HG03457 (cell line): ENCODE measurements at regions not wholly inside any gene's neighbourhood (a gene's known extent, or its start where the extent isn't known, plus 50 kb on each side); places are given as distances from the start of the nearest gene placed in this dataset.
A peak's percentile ranks its signal among the peaks of the same experiment; 100 is the strongest.

Experiments
- ATAC-seq: cut with Tn5 transposase; IDR thresholded peaks from one replicate; pipeline ENCODE4 v1.9.1; 2021; ENCODE audit warnings: moderate number of reproducible peaks; ENCODE audit not compliant: unreplicated experiment

GRCh38 chr16:79337906-79338305 is 262.6 kb downstream of the MAF start:
- no peak for ATAC-seq

DNA sequence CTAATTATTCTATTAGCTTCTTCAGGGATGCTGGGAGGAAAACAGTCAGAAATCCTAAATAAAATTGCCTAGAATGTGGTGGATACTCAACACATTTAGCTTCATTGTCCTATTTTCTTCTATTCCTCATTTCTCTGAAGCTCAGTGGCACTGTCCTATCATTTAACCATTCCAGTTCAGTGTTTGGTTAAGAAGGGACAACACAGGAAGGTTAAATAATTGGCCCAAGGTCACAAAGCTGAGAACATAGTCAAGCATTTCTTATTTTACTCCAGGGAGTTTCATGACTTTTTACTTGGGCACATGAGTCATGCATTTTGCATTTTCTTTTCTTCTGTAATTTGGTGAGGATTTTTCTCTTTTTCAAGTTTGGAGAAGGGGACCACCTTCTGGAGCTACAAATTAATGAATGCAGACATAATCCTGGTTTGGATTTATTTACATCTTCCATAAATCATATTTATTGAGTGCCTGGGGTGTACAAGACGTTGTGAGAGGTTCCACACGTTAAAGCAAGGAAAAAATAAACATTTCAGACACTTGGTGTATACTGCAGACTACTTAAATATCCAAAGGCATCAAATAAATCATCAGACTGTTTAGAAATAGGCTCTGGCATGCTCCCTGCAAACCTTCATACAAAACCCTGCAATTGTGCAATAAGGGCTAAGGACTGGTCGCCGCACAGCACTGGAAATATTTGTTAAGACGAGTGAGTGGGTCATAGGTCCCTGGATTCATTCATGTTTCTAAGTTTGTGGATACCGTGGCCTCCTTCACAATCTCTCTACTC is 263.9 kb downstream of the MAF start:
- ATAC-seq: no peak

DNA sequence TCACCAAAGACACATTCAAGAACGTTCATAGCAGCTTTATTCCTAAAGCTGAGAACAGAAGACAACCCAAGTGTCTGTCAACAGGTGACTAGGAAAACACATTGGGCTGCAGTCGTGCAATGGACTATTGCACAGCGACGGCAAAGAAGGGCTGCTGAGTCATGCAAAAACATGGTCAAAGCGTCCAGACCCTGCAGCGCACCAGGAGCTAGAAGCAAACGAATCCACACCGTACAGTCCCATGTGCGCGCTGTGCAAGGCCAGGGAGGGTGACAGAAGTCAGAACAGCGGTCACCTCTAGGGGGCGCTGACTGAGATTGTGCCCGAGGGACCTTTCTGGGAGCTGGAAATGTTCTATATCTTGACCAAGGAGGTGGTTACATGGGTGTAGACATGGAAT is 266.4 kb downstream of the MAF start:
- no peak for ATAC-seq

GRCh38 chr16:79331066-79331465 is 269.5 kb downstream of the MAF start:
- no peak for ATAC-seq

GRCh38 chr16:79329967-79330366 is 270.6 kb downstream of the MAF start:
- ATAC-seq: no peak

GRCh38 chr16:79329166-79329521 is 271.4 kb downstream of the MAF start:
- ATAC-seq: no peak

DNA sequence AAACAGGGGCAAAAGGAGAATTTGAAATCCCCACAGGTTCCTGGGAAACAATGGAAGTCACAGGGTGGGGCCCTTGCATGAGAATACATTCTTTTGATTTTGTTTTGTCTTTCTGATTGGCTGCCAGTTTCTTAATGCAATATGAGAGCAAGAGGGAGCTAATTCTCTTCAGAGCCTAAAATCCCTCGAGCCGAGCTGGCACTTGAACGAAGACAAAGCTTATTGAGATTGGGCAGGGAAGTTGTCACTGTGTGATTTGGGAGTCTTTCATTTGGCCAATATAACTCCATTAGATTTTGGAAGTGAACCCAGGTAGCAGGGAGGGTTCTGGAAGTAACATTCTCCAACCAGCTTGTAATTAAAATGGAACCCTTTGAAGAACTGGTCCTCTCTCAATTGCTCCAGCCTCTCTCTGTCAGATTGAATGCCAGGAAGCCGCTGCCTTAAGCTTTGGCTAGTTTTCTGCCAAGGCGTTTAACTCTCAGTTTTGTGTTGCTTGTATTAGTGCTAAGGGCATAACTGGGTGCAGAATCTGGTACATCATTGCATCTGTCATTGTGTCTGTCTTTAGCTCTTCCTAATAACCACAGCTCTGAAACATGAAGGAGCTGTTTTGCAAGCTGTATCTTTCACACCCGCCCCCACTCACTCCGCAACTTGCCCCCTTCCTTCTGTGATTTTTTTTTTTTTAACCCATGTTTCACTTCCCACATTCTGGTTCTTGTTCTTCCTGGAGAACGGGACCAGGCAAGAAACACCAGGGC is 272.0 kb downstream of the MAF start:
- no peak for ATAC-seq

- no peak for ATAC-seq
Measured at GRCh38 chr16:79327836-79328235, 272.7 kb downstream of the MAF start.

- no peak for ATAC-seq
Measured at GRCh38 chr16:79326549-79326948, 274.0 kb downstream of the MAF start.

DNA sequence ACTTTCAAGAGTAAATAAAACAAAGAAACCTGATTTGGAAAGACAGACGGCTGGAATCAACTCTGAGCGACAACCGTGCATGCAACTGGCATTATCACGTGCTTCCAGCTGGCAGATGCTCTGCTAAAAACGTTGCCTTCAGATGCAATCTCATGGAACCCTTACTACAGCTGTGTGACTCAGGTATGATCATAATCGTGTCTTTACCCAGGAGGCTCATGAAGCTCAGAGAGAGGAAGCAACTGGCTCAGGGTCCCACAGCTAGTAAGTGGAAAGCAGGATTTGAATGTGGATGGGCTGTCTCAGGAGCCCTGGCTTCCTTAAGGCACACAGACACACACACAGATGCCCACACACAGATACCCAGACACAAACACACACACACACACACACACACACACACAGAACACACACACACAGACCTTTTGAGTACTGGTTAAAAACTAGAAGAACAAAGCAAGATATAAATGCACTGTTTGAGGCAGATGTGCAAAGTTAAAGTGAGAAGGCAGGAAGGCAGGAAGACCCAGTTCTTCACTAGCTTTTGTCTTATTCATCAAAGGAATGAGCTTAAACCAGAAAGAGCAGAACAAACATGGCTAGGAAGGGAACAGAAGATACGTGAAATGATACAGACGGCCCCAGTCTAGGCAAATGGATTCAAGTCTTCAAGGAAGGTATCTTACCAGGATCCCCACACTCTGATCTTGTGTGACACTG is 275.2 kb downstream of the MAF start:
- ATAC-seq: no peak

DNA sequence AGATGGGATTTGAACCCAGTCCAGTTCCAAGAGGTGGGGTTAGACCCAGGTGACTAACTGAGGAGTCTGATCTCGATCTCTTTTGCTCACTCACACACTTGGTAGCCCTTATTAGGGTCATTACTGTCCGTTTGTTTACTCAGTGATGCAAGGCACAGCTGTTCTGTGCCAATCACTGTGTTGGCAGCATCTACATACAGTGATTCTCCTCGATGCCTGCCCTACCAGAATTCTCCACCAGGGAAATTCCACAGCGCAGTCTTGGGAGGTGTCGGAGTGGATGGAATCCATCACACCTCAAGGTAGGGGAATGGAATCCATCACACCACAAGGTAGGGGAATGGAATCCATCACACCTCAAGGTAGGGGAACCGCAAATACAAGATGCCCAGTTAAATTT is 279.6 kb downstream of the MAF start:
- ATAC-seq: no peak

DNA sequence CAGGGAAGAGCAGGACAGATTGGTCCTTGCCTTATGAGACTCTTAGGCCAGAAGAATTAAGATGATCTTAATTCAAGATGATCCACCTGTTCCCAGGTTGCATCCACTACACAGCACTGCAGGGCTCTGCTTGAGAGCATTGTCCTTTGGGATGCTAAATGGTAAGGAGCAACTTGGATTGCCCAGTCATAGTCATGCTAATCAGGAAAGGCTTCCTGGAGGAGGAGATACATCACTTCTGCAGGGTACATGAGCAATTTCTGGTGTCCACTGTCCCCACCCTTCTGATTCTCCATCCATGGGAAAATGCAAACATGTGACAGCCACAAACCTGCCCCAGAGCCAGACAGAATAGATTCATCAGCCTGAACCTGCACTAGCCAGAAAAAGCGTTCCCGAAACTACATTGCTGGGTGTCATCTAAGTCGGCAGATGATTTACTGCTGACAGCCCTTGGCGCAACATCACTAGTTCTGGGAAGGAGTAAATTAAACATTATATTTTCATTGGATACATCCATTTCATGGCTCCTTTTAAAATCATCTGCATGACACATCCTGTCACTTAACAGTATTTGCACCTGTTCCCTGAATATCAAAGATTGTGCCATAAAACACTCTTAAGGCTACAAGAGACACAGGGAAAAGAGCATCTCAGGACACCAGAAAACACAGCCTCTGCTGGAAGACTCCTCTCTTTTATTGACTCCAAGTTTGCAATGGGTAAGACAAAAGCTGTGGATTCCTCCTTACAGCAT is 282.2 kb downstream of the MAF start:
- no peak for ATAC-seq

DNA sequence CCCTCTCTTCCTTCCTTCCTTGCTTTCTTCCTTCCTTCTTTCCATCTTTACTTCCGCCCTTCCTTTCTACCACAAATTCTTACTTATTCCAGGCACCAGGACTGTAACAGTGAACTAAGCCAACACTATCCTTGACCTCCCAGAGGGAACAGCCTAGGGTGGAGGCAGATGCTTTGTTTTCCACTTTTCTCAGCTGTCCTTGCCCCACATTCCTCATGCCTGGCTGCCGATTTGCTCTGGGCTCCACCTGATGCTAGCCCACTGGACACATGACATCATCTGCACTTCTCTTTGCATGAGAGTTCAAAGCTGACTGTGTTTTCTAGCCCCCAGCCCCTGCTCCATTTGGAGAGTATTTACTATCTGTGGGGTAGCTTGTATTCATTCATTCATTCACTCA is 283.0 kb downstream of the MAF start:
- no peak for ATAC-seq

- no peak for ATAC-seq
Measured at GRCh38 chr16:79317026-79317425, 283.5 kb downstream of the MAF start.

GRCh38 chr16:79316004-79316458 is 284.5 kb downstream of the MAF start:
- peak; percentile 82 for ATAC-seq

GRCh38 chr16:79312502-79312901 is 288.0 kb downstream of the MAF start:
- ATAC-seq: no peak

DNA sequence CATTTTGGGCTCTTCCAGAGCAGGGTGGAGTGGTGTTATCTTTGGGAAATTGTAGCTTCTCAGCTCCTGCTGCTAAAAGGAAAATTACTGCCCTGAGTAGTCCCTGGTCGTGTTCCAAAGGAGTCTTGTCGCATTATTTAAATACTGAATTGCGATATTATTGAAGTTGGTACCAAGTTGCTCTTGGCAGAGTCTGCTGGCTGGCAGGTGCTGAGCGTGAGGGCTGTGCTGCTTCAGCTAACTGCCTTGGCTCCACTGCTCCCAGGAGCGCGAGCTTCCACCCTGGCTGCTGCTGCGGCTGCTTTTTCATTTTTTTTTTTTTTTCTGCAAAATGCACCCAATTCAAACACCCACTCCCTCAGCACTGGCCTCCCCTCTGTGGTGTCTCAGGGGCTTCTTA is 289.8 kb downstream of the MAF start:
- no peak for ATAC-seq

- ATAC-seq: no peak
Measured at GRCh38 chr16:79309606-79310005, 290.9 kb downstream of the MAF start.

GRCh38 chr16:79307214-79307613 is 293.3 kb downstream of the MAF start:
- ATAC-seq: no peak

GRCh38 chr16:79305074-79305473 is 295.5 kb downstream of the MAF start:
- ATAC-seq: no peak

DNA sequence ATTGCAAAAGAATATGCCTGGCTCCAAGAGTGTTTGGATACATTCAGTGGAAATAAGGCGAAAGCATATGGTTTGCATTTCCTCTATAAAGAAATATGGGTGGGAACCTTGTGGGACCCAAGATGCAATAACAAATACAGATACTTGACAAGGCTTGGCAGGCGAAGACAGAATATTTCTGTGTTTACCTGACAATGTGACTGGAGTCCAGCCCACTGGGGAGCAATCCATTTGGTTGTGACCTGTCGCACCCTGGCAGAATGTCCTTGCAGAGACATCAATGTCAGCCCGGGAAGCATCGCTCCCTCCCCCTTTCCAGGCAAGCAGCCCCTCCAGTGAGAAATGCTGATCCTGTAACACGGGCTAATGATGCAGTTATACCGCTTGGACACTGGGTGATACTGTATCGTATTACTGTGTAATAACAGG is 296.6 kb downstream of the MAF start:
- ATAC-seq: no peak
